ENCODE measurements at regions not wholly inside any gene's neighbourhood (a gene's known extent, or its start where the extent isn't known, plus 50 kb on each side); places are given as distances from the start of the nearest gene placed in this dataset.

DNA sequence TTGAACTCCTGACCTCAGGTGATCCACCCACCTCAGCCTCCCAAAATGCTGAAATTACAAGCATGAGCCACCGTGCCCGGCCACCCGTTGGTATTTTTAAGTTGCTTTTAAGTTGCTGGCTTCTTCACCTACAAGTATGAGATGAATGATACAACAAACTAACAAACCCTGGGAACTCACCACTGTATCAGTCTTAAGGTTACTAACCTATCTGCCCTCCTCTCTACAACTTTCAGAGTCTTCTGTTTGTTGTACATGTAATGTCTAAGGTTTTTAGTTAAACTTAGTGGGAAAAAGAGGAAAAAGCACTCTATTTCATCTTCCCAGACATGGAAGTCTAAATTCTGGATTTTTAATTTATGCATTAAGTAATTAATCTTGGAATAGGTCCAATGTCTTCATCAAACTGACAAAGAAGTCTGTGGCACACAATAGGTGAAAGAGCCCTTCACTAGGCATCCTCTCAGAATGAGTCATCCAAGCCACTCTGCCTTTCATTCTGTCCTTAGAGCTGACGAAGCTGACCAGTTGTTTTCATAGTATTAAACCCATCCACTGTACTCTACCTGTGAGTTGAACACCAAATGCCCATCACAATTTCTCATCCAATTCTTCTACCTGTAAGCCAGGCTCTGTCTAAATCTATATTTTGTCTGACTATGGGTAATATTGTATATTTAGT is 936.1 kb downstream of the TUSC7 start:
- TF ChIP-seq EZH2phosphoT487 (IDR thresholded peaks at IDR 0.05; ENCODE audit: insufficient read depth, low read depth) (no peak), EZH2 (IDR thresholded peaks at IDR 0.05; ENCODE audit: insufficient read depth, poor library complexity, severe bottlenecking) (no peak)

Data from GM23248 (cell line).